CD4-positive, alpha-beta T cell treated with Interleukin-10 for 1 hour (primary cell): ENCODE measurements at regions not wholly inside any gene's neighbourhood (a gene's known extent, or its start where the extent isn't known, plus 50 kb on each side); places are given as distances from the start of the nearest gene placed in this dataset.
"Not testable (repeated sequence)": the region's sequence is repeated elsewhere in the genome, so short reads cannot be mapped to it uniquely, and the experiment has no call there.

Experiments
- DNase-seq: peaks from one replicate; pipeline ENCODE4 v3.0.0-alpha.2; 2020

DNA sequence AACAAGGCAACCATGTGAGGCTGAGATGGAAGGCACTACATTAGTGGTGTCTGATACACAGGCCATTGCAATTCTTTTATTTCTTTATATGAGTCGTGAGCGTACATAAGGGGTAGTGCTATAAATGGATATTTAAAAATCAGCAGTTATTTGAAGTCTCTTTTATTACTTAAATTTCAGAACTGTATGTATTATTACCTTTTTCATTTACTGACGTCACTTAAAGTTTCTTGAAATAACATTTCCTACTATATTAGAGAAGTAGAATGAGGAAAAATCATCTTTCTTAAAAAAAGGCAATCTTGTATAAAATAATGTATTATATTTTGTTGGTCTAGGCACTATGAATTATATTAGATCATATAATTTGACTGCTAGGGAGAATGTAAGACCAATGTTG is 280.9 kb upstream of the CYLC2 start:
- no peak for DNase-seq

GRCh38 chr9:102712910-102713309 is 282.2 kb upstream of the CYLC2 start:
- DNase-seq = not testable (repeated sequence)

- no peak for DNase-seq
Measured at GRCh38 chr9:102700936-102701335, 294.2 kb upstream of the CYLC2 start.

GRCh38 chr9:102669220-102669619 is 325.9 kb upstream of the CYLC2 start:
- DNase-seq = no peak

DNA sequence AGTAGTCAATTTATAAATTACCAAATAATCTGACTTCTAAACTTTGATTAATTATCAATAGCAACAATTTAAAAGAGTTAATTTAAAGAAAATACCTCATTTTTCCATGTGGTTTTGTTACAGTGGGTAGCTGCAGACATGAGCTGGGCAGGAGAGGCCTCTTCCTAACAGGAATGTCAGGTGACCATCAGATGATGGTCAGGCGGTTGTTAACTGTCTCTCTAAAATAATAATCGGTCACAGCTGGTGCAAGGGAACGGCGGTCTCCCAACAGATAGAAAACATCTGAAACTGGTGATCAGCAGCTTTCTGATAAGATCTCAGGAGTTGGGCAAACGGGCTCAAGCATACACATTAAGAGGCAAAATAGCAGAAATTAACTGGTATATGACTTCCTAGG is 342.7 kb upstream of the CYLC2 start:
- DNase-seq = no peak

GRCh38 chr9:102650896-102651295 is 344.2 kb upstream of the CYLC2 start:
- DNase-seq = no peak

DNA sequence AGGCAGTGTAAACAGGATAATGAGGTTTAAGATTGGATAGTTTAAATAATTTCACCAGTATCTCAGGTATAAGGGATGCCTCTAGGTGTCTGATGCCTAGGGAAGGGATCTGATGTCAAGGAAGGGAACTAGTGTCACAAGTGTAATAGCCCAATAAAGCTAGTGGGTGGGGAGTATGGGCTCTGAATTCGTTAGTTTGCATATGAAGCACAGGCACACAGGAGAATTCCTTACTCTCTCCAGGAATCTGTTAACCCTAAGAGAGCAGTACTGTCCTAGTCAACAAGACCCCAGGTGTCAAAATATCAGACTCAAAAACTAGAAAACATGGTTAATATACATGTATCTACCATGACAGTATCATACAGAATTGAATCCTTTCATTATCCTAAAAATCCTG is 352.5 kb upstream of the CYLC2 start:
- no peak for DNase-seq

DNA sequence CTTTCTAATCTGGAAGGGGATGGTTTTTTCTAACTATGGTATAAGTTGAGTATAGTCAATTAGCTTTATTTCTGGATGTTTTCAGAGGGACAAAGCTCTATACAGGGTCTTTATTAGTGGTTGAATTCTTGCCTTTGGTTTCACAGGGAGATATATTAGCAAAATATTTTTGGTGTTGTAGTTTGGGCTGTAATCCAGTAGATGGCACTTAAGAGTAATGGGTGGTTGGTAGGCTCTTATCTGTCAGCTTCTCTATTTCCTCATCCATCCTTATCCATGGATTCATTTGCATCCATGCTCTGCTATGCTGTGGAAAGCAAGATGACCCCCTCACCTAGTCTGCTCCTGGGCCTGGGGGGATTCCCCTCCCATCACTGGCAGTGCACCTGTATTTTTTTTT is 363.6 kb upstream of the CYLC2 start:
- no peak for DNase-seq

- no peak for DNase-seq
Measured at GRCh38 chr9:102609461-102609860, 385.7 kb upstream of the CYLC2 start.

DNA sequence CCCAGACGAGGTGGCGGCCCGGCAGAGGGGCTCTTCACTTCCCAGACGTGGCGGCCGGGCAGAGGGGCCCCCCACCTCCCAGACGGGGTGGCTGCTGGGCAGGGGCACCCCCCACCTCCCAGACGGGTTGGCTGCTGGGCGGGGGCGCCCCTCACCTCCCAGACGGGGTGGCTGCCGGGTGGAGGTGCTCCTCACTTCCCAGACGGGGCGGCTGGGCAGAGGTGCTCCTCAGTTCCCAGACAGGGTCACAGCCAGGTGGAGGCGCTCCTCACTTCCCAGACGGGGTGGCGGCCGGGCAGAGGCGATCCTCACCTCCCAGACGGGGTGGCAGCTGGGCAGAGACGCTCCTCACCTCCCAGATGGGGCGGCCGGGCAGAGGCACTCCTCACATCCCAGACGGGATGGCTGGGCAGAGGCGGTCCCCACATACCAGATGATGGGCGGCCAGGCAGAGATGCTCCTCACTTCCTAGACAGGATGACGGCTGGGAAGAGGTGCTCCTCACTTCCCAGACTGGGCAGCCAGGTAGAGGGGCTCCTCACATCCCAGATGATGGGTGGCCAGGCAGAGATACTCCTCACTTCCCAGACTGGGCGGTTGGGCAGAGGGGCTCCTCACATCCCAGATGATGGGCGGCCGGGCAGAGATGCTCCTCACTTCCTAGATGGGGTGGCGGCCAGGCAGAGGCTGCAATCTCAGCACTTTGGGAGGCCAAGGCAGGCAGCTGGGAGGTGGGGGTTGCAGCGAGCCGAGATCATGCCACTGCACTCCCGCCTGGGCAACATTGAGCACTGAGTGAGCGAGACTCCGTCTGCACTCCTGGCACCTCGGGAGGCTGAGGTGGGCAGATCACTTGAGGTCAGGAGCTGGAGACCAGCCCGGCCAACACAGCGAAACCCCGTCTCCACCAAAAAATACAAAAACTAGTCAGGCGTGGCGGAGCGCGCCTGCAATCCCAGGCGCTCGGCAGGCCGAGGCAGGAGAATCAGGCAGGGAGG is 391.6 kb upstream of the CYLC2 start:
- not testable (repeated sequence) for DNase-seq

DNA sequence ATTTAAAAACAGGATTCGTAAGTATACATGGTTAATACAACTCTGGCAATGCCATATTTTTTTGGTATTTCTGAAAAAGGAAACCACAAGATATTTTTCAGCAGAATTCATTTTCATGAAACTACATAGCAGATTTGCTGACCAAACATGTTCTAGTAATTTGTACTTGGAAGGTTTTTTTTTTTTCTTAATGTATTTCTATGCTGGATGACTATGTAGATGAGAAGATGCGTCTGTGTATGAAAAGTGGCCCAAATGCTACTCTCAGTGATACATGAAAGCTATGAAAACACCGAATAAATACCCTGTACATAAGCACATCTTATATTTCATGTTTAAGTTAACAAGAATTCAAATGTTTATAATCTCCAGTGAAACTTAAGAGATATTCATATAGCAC is 400.9 kb upstream of the CYLC2 start:
- DNase-seq = no peak

DNA sequence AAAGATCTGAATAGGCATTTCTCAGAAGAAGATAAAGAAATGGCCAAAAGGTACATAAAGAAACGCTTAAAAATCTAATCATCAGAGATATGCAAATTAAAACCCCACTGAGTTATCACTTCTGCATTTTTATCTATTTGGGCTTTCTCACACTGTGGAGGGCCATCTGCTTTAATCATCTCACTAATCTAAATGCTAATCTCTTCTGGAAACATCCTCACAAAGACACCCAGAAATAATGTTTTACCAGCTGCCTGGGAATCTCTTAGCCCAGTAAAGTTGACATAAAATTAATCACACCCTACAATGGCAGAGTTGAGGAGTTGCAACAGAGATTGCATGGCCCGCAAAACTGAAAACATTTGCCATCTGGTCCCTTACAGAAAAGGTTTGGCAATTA is 407.9 kb upstream of the CYLC2 start:
- DNase-seq = no peak

DNA sequence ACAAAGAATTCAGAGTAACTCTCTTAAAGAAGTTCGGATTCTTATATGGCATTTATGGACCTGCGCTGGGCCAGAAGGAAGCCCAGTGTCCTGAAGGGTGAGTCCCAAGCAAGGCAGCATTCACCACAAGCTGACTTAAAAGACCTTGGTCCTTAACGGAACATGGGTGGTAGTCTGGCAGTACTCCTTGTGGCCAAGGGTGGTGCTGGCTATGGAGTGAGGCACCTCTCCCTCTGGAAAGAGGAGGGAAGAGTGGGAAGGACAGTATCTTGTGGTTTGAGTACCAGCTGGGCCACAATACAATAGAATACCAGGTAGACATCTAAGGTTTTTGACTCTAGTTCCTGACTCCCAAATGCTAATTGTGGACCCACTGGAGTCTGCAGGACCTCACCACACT is 425.7 kb upstream of the CYLC2 start:
- DNase-seq = no peak

DNA sequence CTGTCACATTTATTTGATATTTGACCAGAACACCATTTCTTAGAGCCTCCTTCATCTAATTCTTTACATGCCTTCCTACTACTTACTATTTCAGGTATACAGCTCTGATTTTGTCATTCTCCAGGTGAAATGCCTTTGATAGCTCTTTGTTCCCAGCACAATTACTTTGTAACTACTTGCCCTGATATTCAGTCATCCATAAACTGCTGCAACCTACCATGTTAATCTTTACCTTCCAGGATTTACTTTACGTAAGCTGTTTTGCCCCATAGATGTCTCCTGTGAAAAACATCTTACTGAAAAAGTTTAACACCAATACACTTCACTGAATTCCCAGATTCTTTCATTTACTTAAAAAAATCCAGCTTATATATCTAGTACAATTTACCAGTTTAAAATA is 443.8 kb upstream of the CYLC2 start:
- no peak for DNase-seq

DNA sequence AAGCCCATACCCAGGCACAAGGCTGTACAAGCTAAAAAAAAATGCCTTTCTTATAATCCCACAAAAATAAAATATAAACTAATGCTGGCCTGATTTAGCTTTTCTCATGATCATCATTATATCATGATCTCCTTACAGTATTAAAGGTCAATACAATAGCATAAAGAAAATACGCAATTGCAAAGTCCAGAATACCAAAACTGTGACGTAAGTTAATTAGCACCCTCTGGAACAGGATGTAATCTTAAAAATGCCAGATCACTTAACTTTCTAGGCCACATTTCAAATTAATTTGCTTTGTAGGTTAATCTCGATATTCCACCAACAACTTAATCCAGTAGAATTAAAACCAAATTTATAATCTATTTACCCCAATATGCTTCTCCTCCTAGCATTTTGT is 444.2 kb upstream of the CYLC2 start:
- no peak for DNase-seq

GRCh38 chr9:102550266-102550665 is 444.9 kb upstream of the CYLC2 start:
- DNase-seq = no peak

- no peak for DNase-seq
Measured at GRCh38 chr9:102534031-102534430, 461.1 kb upstream of the CYLC2 start.

DNA sequence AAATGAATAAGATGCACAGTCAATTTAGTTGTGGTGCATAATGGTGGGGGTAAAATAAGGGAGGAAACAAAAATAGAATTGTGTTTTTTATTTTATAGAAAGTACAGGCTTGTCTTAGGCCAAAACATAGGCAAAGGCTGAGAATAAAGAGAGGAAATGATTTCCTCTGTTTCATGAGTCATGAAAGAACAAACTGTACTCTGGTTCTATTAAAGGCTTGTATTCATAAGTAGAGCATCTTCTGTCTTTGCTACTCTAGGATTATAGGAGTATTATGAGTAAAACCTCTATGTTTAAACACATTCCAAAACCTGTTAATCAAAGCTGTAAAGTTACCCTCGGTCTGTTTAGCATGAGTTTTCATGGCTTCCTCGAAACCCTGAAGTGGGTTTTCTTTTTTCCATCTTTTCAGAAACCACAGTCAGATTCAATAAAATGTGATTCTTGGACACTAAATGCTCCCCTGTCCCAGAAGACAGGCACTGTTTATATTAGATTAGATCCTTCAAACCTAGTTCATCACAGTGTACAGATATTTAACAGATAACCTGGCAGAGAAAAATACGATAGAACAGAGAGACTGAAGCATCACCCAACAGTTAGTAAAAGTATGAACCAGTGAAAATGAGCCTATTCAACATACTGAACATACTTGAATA is 473.9 kb upstream of the CYLC2 start:
- no peak for DNase-seq

DNA sequence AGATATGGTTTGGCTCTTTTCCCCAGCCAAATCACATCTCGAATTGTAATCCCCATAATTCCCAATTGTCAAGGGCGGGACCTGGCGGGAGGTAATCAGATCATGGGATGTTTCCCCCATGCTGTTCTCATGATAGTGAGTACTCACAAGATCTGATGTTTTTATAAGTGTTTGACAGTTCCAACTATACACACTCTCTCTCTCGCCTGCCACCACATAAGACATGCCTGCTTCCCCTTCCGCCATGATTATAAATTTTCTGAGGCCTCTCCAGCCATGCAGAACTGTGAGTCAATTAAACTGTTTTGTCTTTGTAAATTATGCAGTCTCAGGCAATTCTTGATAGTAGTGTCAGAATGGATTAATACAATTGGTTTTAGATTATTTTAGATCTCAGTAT is 475.7 kb upstream of the CYLC2 start:
- no peak for DNase-seq

- no peak for DNase-seq
Measured at GRCh38 chr9:102518324-102518723, 476.8 kb upstream of the CYLC2 start.

DNA sequence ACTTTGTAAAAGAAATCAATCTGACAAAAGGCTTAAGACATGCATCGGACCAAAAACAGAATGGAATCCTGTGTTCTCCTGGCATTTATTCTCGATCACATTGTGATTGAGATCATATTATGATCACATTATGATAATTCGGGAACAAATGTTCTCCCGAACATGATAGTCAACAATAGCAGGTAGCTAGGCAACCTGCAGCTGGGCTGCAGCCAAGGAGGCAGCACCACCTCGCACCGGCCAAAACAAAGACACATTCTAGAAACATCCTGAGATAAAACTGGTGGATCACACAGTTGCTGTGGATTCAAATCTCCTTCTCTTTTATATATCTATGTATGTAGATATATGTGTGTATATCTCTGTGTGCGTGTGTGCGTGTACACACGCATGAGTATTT is 480.6 kb upstream of the CYLC2 start:
- no peak for DNase-seq

DNA sequence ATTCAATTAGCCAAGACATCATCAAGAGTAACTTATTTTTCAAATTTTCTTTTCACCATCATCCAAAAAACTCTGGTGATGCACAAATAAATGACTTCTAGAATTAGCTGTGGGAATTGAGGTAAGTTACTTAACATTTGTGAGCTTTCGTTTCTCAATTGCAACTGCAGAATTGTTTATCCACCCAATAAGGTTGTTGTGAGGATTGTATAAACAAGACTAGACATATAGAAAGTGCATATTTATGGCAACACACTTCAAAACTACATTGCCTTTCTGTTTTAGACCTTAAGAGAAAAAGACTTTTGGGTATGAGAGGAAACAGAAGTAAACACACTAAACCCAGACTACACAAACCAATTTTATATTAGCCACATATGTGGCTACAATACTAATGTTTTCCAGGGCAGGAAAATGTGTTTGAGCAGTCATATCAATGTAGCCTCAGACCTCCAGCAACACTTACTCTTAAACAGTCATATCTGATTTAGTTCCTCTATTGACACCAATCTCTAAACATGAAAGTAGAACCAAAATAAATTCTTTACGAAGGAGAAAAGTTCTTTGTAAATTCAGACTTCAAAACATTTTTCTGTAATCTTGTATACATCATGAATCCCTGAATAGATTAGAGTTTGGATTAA is 488.0 kb upstream of the CYLC2 start:
- DNase-seq = no peak

DNA sequence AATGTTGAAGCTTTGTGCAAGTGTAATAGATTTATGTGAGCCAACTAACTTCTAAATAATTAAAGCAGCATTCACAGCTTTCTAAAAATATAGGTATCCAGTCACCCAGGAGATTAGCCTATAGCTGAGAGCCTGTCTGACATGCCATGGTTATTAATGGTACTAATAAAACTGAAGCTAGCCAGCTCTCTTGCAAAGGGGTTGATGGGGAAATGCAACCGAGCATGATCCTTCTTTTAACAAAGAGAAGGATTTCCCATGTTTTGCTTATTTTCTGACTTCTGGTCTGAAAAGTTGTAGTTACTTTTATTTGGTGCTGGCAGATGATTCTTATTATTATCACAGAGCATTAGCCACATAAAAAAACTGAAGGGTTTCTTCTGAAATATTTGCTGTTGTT is 488.7 kb upstream of the CYLC2 start:
- DNase-seq = no peak

DNA sequence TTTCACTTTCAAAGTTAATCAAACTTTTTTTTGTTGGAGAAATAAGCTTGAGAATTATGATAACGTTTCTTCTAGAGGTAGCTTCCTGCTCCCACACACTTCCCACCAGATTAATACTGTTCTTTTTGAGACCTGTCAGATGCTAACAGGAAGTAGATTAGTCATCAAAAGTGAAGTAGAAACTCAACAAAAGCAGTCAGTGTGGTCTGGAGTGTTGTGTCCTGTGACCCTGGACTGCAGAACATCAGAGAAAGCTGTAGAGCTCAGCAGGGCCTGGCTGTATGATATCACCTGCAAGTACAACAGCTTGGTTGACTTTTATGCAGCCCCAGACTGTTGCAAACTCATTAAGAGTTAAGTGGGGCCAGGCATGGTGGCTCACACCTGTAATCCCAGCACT is 495.7 kb upstream of the CYLC2 start:
- DNase-seq = no peak
